ENCODE measurements at regions not wholly inside any gene's neighbourhood (a gene's known extent, or its start where the extent isn't known, plus 50 kb on each side); places are given as distances from the start of the nearest gene placed in this dataset.

- Mint-ChIP-seq H3K4me1 (no peaks in the 10 kb centered on the region), H3K4me3 (no peak overlapping the region), H3K27ac (no peak overlapping the region), H3K36me3 (no peaks in the 10 kb centered on the region), H3K27me3 (ENCODE audit: low read depth) (no peaks in the 10 kb centered on the region; the same call in 1 of the 2 replicates), H3K9me3 (no peaks in the 10 kb centered on the region)
- POLR2A ChIA-PET = no interaction called here
- CTCF ChIA-PET = interaction anchor here (1.4 kb wide), 1 partner anchor 473 kb away, joined by 6 read pairs; no protein-coding TSS in a partner anchor
- DNase-seq (ENCODE audit: low spot score) = no peak
- TF ChIP-seq TEAD4 (CRISPR knock-in tag; IDR thresholded peaks at IDR 0.05) (no peak), ZNF671 (CRISPR knock-in tag; IDR thresholded peaks at IDR 0.05) (no peak)
- ATAC-seq = no peak; the same call in 1 of the 2 replicates
These were observed 189.7 kb upstream of the PLPPR1 start for GRCh38 chr9:100838857-100839256.

DNA sequence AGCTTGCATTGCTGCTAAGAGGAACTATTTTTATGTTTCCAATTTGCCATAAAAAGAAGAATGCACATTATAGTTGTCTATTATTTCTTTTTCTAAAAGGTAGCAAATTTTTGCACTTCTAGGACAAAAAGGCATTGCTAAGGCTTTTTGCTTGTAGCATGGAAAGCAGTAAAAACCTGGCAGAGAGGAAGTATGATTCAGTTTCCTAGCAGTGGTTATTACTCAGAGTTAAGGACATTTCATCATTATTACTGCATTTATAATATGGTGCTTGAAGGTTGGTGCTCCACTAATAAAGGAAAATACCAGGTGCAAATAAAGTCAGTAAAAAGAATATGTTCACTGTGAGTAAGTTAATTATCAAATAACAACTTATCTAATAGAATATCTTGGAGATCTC, 179.8 kb upstream of the PLPPR1 start:
- DNase-seq (ENCODE audit: low spot score) (no peak), ATAC-seq (no peak)
- ChIA-PET CTCF (no interaction called here), POLR2A (no interaction called here)
- H3K27ac Mint-ChIP-seq = no peak overlapping the region
- no peaks in the 10 kb centered on the region for H3K9me3 Mint-ChIP-seq
- no peak overlapping the region for H3K4me3 Mint-ChIP-seq
- no peak for TF ChIP-seq ZNF219 (CRISPR knock-in tag; IDR thresholded peaks at IDR 0.05; ENCODE audit: borderline replicate concordance)
- TF ChIP-seq RELA (CRISPR knock-in tag; IDR thresholded peaks at IDR 0.05; ENCODE audit: borderline replicate concordance) = no peak
- TF ChIP-seq NFYB (CRISPR knock-in tag; conservative IDR thresholded peaks at IDR 0.05; ENCODE audit: low read depth) = no peak
- TF ChIP-seq HMGXB4 (CRISPR knock-in tag; IDR thresholded peaks at IDR 0.05) = no peak
- no peak for TF ChIP-seq GTF2I (CRISPR knock-in tag; conservative IDR thresholded peaks at IDR 0.05)
- no peak for TF ChIP-seq FOXJ3 (CRISPR knock-in tag; IDR thresholded peaks at IDR 0.05; ENCODE audit: borderline replicate concordance)
- no peak for TF ChIP-seq FOXP4 (CRISPR knock-in tag; IDR thresholded peaks at IDR 0.05)
- TF ChIP-seq, protein P1, sequence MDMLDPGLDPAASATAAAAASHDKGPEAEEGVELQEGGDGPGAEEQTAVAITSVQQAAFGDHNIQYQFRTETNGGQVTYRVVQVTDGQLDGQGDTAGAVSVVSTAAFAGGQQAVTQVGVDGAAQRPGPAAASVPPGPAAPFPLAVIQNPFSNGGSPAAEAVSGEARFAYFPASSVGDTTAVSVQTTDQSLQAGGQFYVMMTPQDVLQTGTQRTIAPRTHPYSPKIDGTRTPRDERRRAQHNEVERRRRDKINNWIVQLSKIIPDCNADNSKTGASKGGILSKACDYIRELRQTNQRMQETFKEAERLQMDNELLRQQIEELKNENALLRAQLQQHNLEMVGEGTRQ (CRISPR knock-in tag; IDR thresholded peaks at IDR 0.05) = no peak
- TF ChIP-seq MXD4 (CRISPR knock-in tag; IDR thresholded peaks at IDR 0.05; ENCODE audit: borderline replicate concordance) = no peak
- TF ChIP-seq RORB (CRISPR knock-in tag; IDR thresholded peaks at IDR 0.05) = no peak
- no peak for TF ChIP-seq ZMAT4 (CRISPR knock-in tag; IDR thresholded peaks at IDR 0.05)
- TF ChIP-seq TEAD1 (CRISPR knock-in tag; IDR thresholded peaks at IDR 0.05) = no peak
- TF ChIP-seq PREB (CRISPR knock-in tag; IDR thresholded peaks at IDR 0.05; ENCODE audit: borderline replicate concordance) = no peak
- TF ChIP-seq ZNF138 (CRISPR knock-in tag; conservative IDR thresholded peaks at IDR 0.05) = no peak
- TF ChIP-seq ETV6 (CRISPR knock-in tag; IDR thresholded peaks at IDR 0.05) = no peak
- TF ChIP-seq JAZF1 (CRISPR knock-in tag; IDR thresholded peaks at IDR 0.05) = no peak
- TF ChIP-seq ZNF396 (CRISPR knock-in tag; IDR thresholded peaks at IDR 0.05; ENCODE audit: borderline replicate concordance) = no peak
- no peak for TF ChIP-seq ZBTB43 (CRISPR knock-in tag; IDR thresholded peaks at IDR 0.05)
- H3K27me3 Mint-ChIP-seq (ENCODE audit: low read depth) = no peaks in the 10 kb centered on the region
- H3K4me1 Mint-ChIP-seq = no peaks in the 10 kb centered on the region
- no peaks in the 10 kb centered on the region for H3K36me3 Mint-ChIP-seq

Data from WTC11 (cell line).